ENCODE measurements at regions not wholly inside any gene's neighbourhood (a gene's known extent, or its start where the extent isn't known, plus 50 kb on each side); places are given as distances from the start of the nearest gene placed in this dataset.

DNA sequence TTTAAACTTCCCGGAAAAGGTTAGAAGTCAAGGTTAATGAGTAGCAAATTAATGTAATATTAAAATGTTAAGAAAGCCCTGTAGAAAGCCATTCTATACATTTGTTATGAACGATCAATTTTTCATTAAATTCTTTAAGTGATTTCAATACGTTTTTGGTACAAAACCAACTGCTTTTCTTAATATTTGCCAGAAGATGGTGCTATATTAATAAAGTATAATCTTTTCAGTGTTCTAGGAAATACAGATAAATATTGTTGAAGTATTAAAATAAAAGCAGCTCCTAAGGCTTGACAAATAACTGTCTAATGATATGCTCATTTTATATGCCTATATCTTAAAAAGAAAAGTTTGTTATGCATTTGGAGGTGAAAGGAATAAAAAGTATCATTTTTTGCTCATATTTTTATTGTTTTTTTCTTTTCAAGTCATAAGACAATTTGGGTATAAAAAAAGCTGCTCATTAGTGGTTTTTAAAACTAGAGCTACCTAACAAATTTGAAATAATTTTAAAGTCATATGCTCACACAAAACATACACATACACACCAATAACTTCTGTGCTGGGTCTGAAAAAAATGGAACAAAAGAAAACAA is 130.3 kb upstream of the POT1 start:
- Histone ChIP-seq H3K27me3 (ENCODE audit: insufficient read depth, poor library complexity, severe bottlenecking) (no peaks in the 10 kb centered on the region), H3K27ac (ENCODE audit: poor library complexity, severe bottlenecking) (no peak overlapping the region), H3K4me3 (ENCODE audit: severe bottlenecking) (no peak overlapping the region), H3K9me3 (ENCODE audit: severe bottlenecking) (no peaks in the 10 kb centered on the region), H3K4me1 (ENCODE audit: insufficient read depth, poor library complexity, severe bottlenecking) (peaks cover 20% of the 10 kb centered on the region), H3K36me3 (ENCODE audit: low read depth) (no peaks in the 10 kb centered on the region)
- peak; percentile 75 for TF ChIP-seq CTCF (IDR thresholded peaks at IDR 0.05; ENCODE audit: poor library complexity, severe bottlenecking)
- no peak for ATAC-seq (ENCODE audit: low read depth)
- DNase-seq (ENCODE audit: low spot score): no peak

DNA sequence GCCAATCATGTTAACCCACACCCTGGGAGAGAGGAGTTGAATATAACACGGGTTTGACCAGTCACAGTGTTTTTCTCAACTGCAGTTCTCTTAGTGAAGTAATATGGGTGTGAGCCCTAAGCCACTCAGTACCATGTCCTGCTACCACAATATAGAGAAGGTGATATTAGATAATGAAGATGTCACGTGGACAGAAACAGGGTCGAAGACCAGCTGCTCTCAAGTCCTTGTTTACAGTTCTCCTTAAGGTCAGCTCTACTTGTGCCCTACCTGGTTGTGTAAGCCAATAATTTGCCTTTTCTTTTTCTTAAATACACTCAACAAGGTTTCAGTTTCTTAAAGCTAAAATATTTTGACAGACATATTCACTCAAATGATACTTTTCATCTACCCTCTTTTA is 128.3 kb upstream of the POT1 start:
- Histone ChIP-seq H3K36me3 (ENCODE audit: low read depth) (no peaks in the 10 kb centered on the region), H3K9me3 (ENCODE audit: severe bottlenecking) (no peaks in the 10 kb centered on the region), H3K27ac (ENCODE audit: poor library complexity, severe bottlenecking) (no peak overlapping the region), H3K4me3 (ENCODE audit: severe bottlenecking) (no peak overlapping the region), H3K27me3 (ENCODE audit: insufficient read depth, poor library complexity, severe bottlenecking) (no peaks in the 10 kb centered on the region), H3K4me1 (ENCODE audit: insufficient read depth, poor library complexity, severe bottlenecking) (peaks cover 20% of the 10 kb centered on the region)
- no peak for ATAC-seq (ENCODE audit: low read depth)
- DNase-seq (ENCODE audit: low spot score): no peak
- TF ChIP-seq CTCF (IDR thresholded peaks at IDR 0.05; ENCODE audit: poor library complexity, severe bottlenecking): no peak

DNA sequence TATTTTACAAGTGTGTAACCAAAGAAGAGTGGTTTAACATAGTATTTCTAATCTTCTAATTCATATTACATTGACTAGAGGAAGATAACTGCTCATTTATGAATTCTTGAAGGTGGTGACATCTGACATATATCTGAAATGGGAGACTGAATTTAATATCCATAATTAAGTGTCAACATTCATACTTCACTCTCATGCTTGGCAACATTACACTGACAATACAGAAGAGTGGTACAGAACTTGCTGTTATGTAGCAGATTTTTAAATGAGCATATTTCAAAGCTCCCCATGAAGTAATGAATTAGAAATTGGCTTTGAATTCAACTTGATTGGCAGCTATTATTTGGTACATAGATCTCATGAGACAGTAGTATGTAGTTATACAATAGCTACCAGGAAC is 125.8 kb upstream of the POT1 start:
- DNase-seq (ENCODE audit: low spot score): no peak
- ATAC-seq (ENCODE audit: low read depth): no peak
- no peaks in the 10 kb centered on the region for H3K9me3 ChIP-seq (ENCODE audit: severe bottlenecking)
- no peaks in the 10 kb centered on the region for H3K36me3 ChIP-seq (ENCODE audit: low read depth)
- no peak for TF ChIP-seq CTCF (IDR thresholded peaks at IDR 0.05; ENCODE audit: poor library complexity, severe bottlenecking)
- H3K27ac ChIP-seq (ENCODE audit: poor library complexity, severe bottlenecking): no peak overlapping the region
- no peaks in the 10 kb centered on the region for H3K27me3 ChIP-seq (ENCODE audit: insufficient read depth, poor library complexity, severe bottlenecking)
- no peak overlapping the region for H3K4me3 ChIP-seq (ENCODE audit: severe bottlenecking)
- peaks cover 3% of the 10 kb centered on the region for H3K4me1 ChIP-seq (ENCODE audit: insufficient read depth, poor library complexity, severe bottlenecking)

DNA sequence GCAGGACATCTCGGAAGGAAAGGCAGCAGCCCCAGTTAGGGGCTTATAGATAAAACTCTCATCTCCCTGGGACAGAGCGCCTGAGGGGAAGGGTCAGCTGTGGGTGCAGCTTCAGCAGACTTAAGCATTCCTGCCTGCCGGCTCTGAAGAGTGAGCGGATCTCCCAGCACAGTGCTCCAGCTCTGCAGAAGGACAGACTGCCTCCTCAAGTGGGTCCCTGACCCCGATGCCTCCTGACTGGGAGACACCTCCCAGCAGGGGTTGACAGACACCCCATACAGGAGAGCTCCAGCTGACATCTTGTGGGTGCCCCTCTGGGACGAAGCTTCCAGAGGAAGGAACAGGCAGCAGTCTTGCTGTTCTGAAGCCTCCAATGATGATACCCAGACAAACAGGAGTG is 117.1 kb upstream of the POT1 start:
- no peak overlapping the region for H3K27ac ChIP-seq (ENCODE audit: poor library complexity, severe bottlenecking)
- H3K4me1 ChIP-seq (ENCODE audit: insufficient read depth, poor library complexity, severe bottlenecking): no peaks in the 10 kb centered on the region
- no peak for TF ChIP-seq CTCF (IDR thresholded peaks at IDR 0.05; ENCODE audit: poor library complexity, severe bottlenecking)
- DNase-seq (ENCODE audit: low spot score): no peak
- no peaks in the 10 kb centered on the region for H3K27me3 ChIP-seq (ENCODE audit: insufficient read depth, poor library complexity, severe bottlenecking)
- H3K36me3 ChIP-seq (ENCODE audit: low read depth): no peaks in the 10 kb centered on the region
- no peaks in the 10 kb centered on the region for H3K9me3 ChIP-seq (ENCODE audit: severe bottlenecking)
- no peak for ATAC-seq (ENCODE audit: low read depth)
- no peak overlapping the region for H3K4me3 ChIP-seq (ENCODE audit: severe bottlenecking)

- H3K27ac ChIP-seq (ENCODE audit: poor library complexity, severe bottlenecking): no peak overlapping the region
- H3K36me3 ChIP-seq (ENCODE audit: low read depth): no peaks in the 10 kb centered on the region
- ATAC-seq (ENCODE audit: low read depth): no peak
- H3K27me3 ChIP-seq (ENCODE audit: insufficient read depth, poor library complexity, severe bottlenecking): no peaks in the 10 kb centered on the region
- H3K4me3 ChIP-seq (ENCODE audit: severe bottlenecking): no peak overlapping the region
- H3K9me3 ChIP-seq (ENCODE audit: severe bottlenecking): no peaks in the 10 kb centered on the region
- H3K4me1 ChIP-seq (ENCODE audit: insufficient read depth, poor library complexity, severe bottlenecking): no peaks in the 10 kb centered on the region
- no peak for DNase-seq (ENCODE audit: low spot score)
- TF ChIP-seq CTCF (IDR thresholded peaks at IDR 0.05; ENCODE audit: poor library complexity, severe bottlenecking): no peak
Observed at GRCh38 chr7:125033506-125033905, 103.9 kb upstream of the POT1 start.
